ENCODE measurements at regions not wholly inside any gene's neighbourhood (a gene's known extent, or its start where the extent isn't known, plus 50 kb on each side); places are given as distances from the start of the nearest gene placed in this dataset.
"Not testable (repeated sequence)": the region's sequence is repeated elsewhere in the genome, so short reads cannot be mapped to it uniquely, and the experiment has no call there.

GRCh38 chr5:104015765-104016164 lies 453.2 kb upstream of the NUDT12 start:
- no peak for DNase-seq
- intact Hi-C loops (cut with DNase I): no loop called here

GRCh38 chr5:104002783-104003182 lies 440.2 kb upstream of the NUDT12 start:
- intact Hi-C loops (cut with DNase I); DNase-seq: not testable (repeated sequence)

GRCh38 chr5:104001136-104001535 lies 438.5 kb upstream of the NUDT12 start:
- intact Hi-C loops (cut with DNase I): no loop called here
- DNase-seq: no peak

GRCh38 chr5:103993031-103993430 lies 430.4 kb upstream of the NUDT12 start:
- no peak for DNase-seq
- intact Hi-C loops (cut with DNase I): no loop called here

- intact Hi-C loops (cut with DNase I): no loop called here
- DNase-seq: no peak
These were observed 427.5 kb upstream of the NUDT12 start for GRCh38 chr5:103990064-103990463.

- no peak for DNase-seq
- intact Hi-C loops (cut with DNase I): no loop called here
These were observed 419.0 kb upstream of the NUDT12 start for GRCh38 chr5:103981592-103981991.

GRCh38 chr5:103973669-103974068 lies 411.1 kb upstream of the NUDT12 start:
- intact Hi-C loops (cut with DNase I): no loop called here

GRCh38 chr5:103966295-103966694 lies 403.7 kb upstream of the NUDT12 start:
- intact Hi-C loops (cut with DNase I): not testable (repeated sequence)
- peak in 1 of 10 donors; percentile 22 for DNase-seq

More at GRCh38 chr5:103973669-103974068, 411.1 kb upstream of the NUDT12 start:
- no peak for DNase-seq

GRCh38 chr5:103962023-103962422 lies 399.4 kb upstream of the NUDT12 start:
- intact Hi-C loops (cut with DNase I): no loop called here
- DNase-seq: no peak

GRCh38 chr5:103953601-103954382 lies 391.2 kb upstream of the NUDT12 start:
- intact Hi-C loops (cut with DNase I): no loop called here
- peak in 1 of 10 donors; percentile 71 for DNase-seq

- intact Hi-C loops (cut with DNase I): no loop called here
- no peak for DNase-seq
These were observed 389.2 kb upstream of the NUDT12 start for GRCh38 chr5:103951776-103952175.

GRCh38 chr5:103943230-103943629 lies 380.6 kb upstream of the NUDT12 start:
- intact Hi-C loops (cut with DNase I): no loop called here
- no peak for DNase-seq

GRCh38 chr5:103942587-103943186 lies 380.1 kb upstream of the NUDT12 start:
- intact Hi-C loops (cut with DNase I): no loop called here

GRCh38 chr5:103941596-103941995 lies 379.0 kb upstream of the NUDT12 start:
- intact Hi-C loops (cut with DNase I): no loop called here

More at GRCh38 chr5:103942587-103943186, 380.1 kb upstream of the NUDT12 start:
- DNase-seq: no peak

GRCh38 chr5:103938146-103938695 lies 375.6 kb upstream of the NUDT12 start:
- DNase-seq: no peak
- intact Hi-C loops (cut with DNase I): no loop called here

More at GRCh38 chr5:103941596-103941995, 379.0 kb upstream of the NUDT12 start:
- DNase-seq: no peak

GRCh38 chr5:103929338-103930013 lies 366.9 kb upstream of the NUDT12 start:
- no peak for DNase-seq
- intact Hi-C loops (cut with DNase I): no loop called here

- DNase-seq: no peak
- intact Hi-C loops (cut with DNase I): no loop called here
These were observed 365.1 kb upstream of the NUDT12 start for GRCh38 chr5:103927739-103928138.

GRCh38 chr5:103923616-103924168 lies 361.1 kb upstream of the NUDT12 start:
- DNase-seq: no peak
- intact Hi-C loops (cut with DNase I): no loop called here

GRCh38 chr5:103919506-103919905 lies 356.9 kb upstream of the NUDT12 start:
- no peak for DNase-seq
- intact Hi-C loops (cut with DNase I): no loop called here

GRCh38 chr5:103918668-103919367 lies 356.2 kb upstream of the NUDT12 start:
- DNase-seq: no peak
- intact Hi-C loops (cut with DNase I): no loop called here
